ENCODE measurements at regions not wholly inside any gene's neighbourhood (a gene's known extent, or its start where the extent isn't known, plus 50 kb on each side); places are given as distances from the start of the nearest gene placed in this dataset.
"Not testable (repeated sequence)": the region's sequence is repeated elsewhere in the genome, so short reads cannot be mapped to it uniquely, and the experiment has no call there.

- not testable (repeated sequence) for DNase-seq (ENCODE audit: insufficient read length, low spot score); FAIRE-seq
Observed at GRCh38 chr11:67806728-67807235, 132.4 kb upstream of the ALDH3B2 start.

GRCh38 chr11:67806183-67806582, 131.8 kb upstream of the ALDH3B2 start:
- DNase-seq (ENCODE audit: insufficient read length, low spot score) = not testable (repeated sequence)

GRCh38 chr11:67805253-67806126, 131.1 kb upstream of the ALDH3B2 start:
- peak; percentile 59 for FAIRE-seq

More at GRCh38 chr11:67806183-67806582, 131.8 kb upstream of the ALDH3B2 start:
- not testable (repeated sequence) for FAIRE-seq

GRCh38 chr11:67804435-67805252, 130.2 kb upstream of the ALDH3B2 start:
- not testable (repeated sequence) for FAIRE-seq; DNase-seq (ENCODE audit: insufficient read length, low spot score)

More at GRCh38 chr11:67805253-67806126, 131.1 kb upstream of the ALDH3B2 start:
- peak; percentile 80 for DNase-seq (ENCODE audit: insufficient read length, low spot score)

GRCh38 chr11:67803519-67803918, 129.1 kb upstream of the ALDH3B2 start:
- DNase-seq (ENCODE audit: insufficient read length, low spot score); FAIRE-seq: not testable (repeated sequence)

- DNase-seq (ENCODE audit: insufficient read length, low spot score); FAIRE-seq: not testable (repeated sequence)
Observed at GRCh38 chr11:67803055-67803454, 128.6 kb upstream of the ALDH3B2 start.

- not testable (repeated sequence) for FAIRE-seq; DNase-seq (ENCODE audit: insufficient read length, low spot score)
Observed at GRCh38 chr11:67802623-67803022, 128.2 kb upstream of the ALDH3B2 start.

GRCh38 chr11:67801397-67801796, 127.0 kb upstream of the ALDH3B2 start:
- not testable (repeated sequence) for DNase-seq (ENCODE audit: insufficient read length, low spot score); FAIRE-seq

- not testable (repeated sequence) for FAIRE-seq; DNase-seq (ENCODE audit: insufficient read length, low spot score)
Observed at GRCh38 chr11:67800591-67800990, 126.2 kb upstream of the ALDH3B2 start.

- DNase-seq (ENCODE audit: insufficient read length, low spot score); FAIRE-seq: not testable (repeated sequence)
Observed at GRCh38 chr11:67799808-67800207, 125.4 kb upstream of the ALDH3B2 start.

- FAIRE-seq; DNase-seq (ENCODE audit: insufficient read length, low spot score): not testable (repeated sequence)
Observed at GRCh38 chr11:67797726-67798521, 123.5 kb upstream of the ALDH3B2 start.

GRCh38 chr11:67795746-67796145, 121.3 kb upstream of the ALDH3B2 start:
- FAIRE-seq (no peak), DNase-seq (ENCODE audit: insufficient read length, low spot score) (no peak)

- not testable (repeated sequence) for DNase-seq (ENCODE audit: insufficient read length, low spot score); FAIRE-seq
Observed at GRCh38 chr11:67793750-67794149, 119.3 kb upstream of the ALDH3B2 start.

- FAIRE-seq; DNase-seq (ENCODE audit: insufficient read length, low spot score): not testable (repeated sequence)
Observed at GRCh38 chr11:67792273-67792990, 118.0 kb upstream of the ALDH3B2 start.

- FAIRE-seq; DNase-seq (ENCODE audit: insufficient read length, low spot score): not testable (repeated sequence)
Observed at GRCh38 chr11:67791598-67792170, 117.3 kb upstream of the ALDH3B2 start.

- not testable (repeated sequence) for FAIRE-seq; DNase-seq (ENCODE audit: insufficient read length, low spot score)
Observed at GRCh38 chr11:67788341-67788695, 113.9 kb upstream of the ALDH3B2 start.

GRCh38 chr11:67787681-67788340, 113.4 kb upstream of the ALDH3B2 start:
- not testable (repeated sequence) for FAIRE-seq; DNase-seq (ENCODE audit: insufficient read length, low spot score)

- not testable (repeated sequence) for FAIRE-seq; DNase-seq (ENCODE audit: insufficient read length, low spot score)
Observed at GRCh38 chr11:67781967-67782366, 107.5 kb upstream of the ALDH3B2 start.
